Trophoblast cell (in vitro differentiated cells and primary cell): ENCODE measurements at regions not wholly inside any gene's neighbourhood (a gene's known extent, or its start where the extent isn't known, plus 50 kb on each side); places are given as distances from the start of the nearest gene placed in this dataset.

Source experiments
- DNase-seq, 2 donors: peaks; one replicate each; pipeline ENCODE4 v3.0.0-alpha.2; 2016
- H2AFZ ChIP-seq: 2 replicates; pipeline ENCODE4 v1.6.1; 2013; ENCODE audit warnings: low read length, moderate library complexity, mild to moderate bottlenecking; ENCODE audit not compliant: insufficient read depth, poor library complexity
- H2AK5ac ChIP-seq: 2 replicates; pipeline ENCODE4 v1.6.1; 2013; ENCODE audit warnings: mild to moderate bottlenecking, low read length
- H2BK120ac ChIP-seq: 2 replicates; pipeline ENCODE4 v1.6.1; 2013; ENCODE audit warnings: low read length, mild to moderate bottlenecking, moderate library complexity; ENCODE audit not compliant: insufficient read depth, poor library complexity
- H2BK12ac ChIP-seq: 2 replicates; pipeline ENCODE4 v1.6.1; 2013; ENCODE audit warnings: mild to moderate bottlenecking, low read length, moderate library complexity
- H2BK5ac ChIP-seq: 2 replicates; pipeline ENCODE4 v1.6.1; 2013; ENCODE audit warnings: low read length, low read depth, moderate library complexity, mild to moderate bottlenecking; ENCODE audit not compliant: poor library complexity
- H3K14ac ChIP-seq: 2 replicates; pipeline ENCODE4 v1.6.1; 2013; ENCODE audit warnings: mild to moderate bottlenecking, low read length
- H3K18ac ChIP-seq: 2 replicates; pipeline ENCODE4 v1.6.1; 2013; ENCODE audit warnings: mild to moderate bottlenecking, low read length
- H3K23ac ChIP-seq: 2 replicates; pipeline ENCODE4 v1.6.1; 2013; ENCODE audit warnings: low read length
- H3K27ac ChIP-seq: 2 replicates; pipeline ENCODE4 v1.5.1; 2013; ENCODE audit warnings: low read depth, mild to moderate bottlenecking, inconsistent platforms, low read length, moderate library complexity
- H3K27me3 ChIP-seq: 2 replicates; pipeline ENCODE4 v1.6.1; 2013; ENCODE audit warnings: inconsistent platforms, mild to moderate bottlenecking, low read length, moderate library complexity; ENCODE audit not compliant: insufficient read depth
- H3K36me3 ChIP-seq, 2 experiments: 1 replicate in 1 of 2; 2 replicates in 1 of 2; pipeline ENCODE4 v1.6.1; 2013; ENCODE audit warnings: low read length in 2 of 2, mild to moderate bottlenecking in 2 of 2, moderate library complexity in 1 of 2; ENCODE audit not compliant: insufficient read depth in 2 of 2, control insufficient read depth in 1 of 2
- H3K4ac ChIP-seq: 2 replicates; pipeline ENCODE4 v1.6.1; 2013; ENCODE audit warnings: low read depth, mild to moderate bottlenecking, low read length, moderate library complexity
- H3K4me1 ChIP-seq, 2 experiments: 1 replicate in 1 of 2; 2 replicates in 1 of 2; pipeline ENCODE4 v1.6.1; 2013; ENCODE audit warnings: low read length in 2 of 2, mild to moderate bottlenecking in 2 of 2, moderate library complexity in 1 of 2; ENCODE audit not compliant: insufficient read depth in 2 of 2, control insufficient read depth in 1 of 2
- H3K4me2 ChIP-seq: 2 replicates; pipeline ENCODE4 v1.6.1; 2013; ENCODE audit warnings: inconsistent platforms, mild to moderate bottlenecking, low read length, moderate library complexity
- H3K4me3 ChIP-seq: 2 replicates; pipeline ENCODE4 v1.5.1; 2013; ENCODE audit warnings: mild to moderate bottlenecking, low read depth, low read length, inconsistent platforms
- H3K79me1 ChIP-seq: one replicate; pipeline ENCODE4 v1.6.1; 2013; ENCODE audit warnings: low read length
- H3K79me2 ChIP-seq: 2 replicates; pipeline ENCODE4 v1.6.1; 2013; ENCODE audit warnings: low read length, mild to moderate bottlenecking; ENCODE audit not compliant: control insufficient read depth, insufficient read depth, poor library complexity
- H3K9ac ChIP-seq: 2 replicates; pipeline ENCODE4 v1.6.1; 2013; ENCODE audit warnings: mild to moderate bottlenecking, low read length
- H3K9me3 ChIP-seq: 2 replicates; pipeline ENCODE4 v1.6.1; 2013; ENCODE audit warnings: low read depth, mild to moderate bottlenecking, control low read depth, inconsistent platforms, low read length; ENCODE audit not compliant: insufficient read depth
- H4K12ac ChIP-seq: 2 replicates; pipeline ENCODE4 v1.6.1; 2013; ENCODE audit warnings: low read depth, mild to moderate bottlenecking, low read length, moderate library complexity
- H4K8ac ChIP-seq: 2 replicates; pipeline ENCODE4 v1.6.1; 2013; ENCODE audit warnings: low read depth, mild to moderate bottlenecking, low read length, moderate library complexity
- H4K91ac ChIP-seq: one replicate; pipeline ENCODE4 v1.6.1; 2013; ENCODE audit warnings: low read depth, mild to moderate bottlenecking, low read length, moderate library complexity
- WGBS: extraction: QIAGEN DNeasy Blood & Tissue Kit; methylation state at CpG from one replicate; pipeline ENCODE4 v1.1.7; 2013; ENCODE audit warnings: missing lambda C conversion rate; ENCODE audit not compliant: insufficient read length, insufficient coverage; ENCODE audit errors: extremely low coverage; 5-methylcytosine and 5-hydroxymethylcytosine counted together

DNA sequence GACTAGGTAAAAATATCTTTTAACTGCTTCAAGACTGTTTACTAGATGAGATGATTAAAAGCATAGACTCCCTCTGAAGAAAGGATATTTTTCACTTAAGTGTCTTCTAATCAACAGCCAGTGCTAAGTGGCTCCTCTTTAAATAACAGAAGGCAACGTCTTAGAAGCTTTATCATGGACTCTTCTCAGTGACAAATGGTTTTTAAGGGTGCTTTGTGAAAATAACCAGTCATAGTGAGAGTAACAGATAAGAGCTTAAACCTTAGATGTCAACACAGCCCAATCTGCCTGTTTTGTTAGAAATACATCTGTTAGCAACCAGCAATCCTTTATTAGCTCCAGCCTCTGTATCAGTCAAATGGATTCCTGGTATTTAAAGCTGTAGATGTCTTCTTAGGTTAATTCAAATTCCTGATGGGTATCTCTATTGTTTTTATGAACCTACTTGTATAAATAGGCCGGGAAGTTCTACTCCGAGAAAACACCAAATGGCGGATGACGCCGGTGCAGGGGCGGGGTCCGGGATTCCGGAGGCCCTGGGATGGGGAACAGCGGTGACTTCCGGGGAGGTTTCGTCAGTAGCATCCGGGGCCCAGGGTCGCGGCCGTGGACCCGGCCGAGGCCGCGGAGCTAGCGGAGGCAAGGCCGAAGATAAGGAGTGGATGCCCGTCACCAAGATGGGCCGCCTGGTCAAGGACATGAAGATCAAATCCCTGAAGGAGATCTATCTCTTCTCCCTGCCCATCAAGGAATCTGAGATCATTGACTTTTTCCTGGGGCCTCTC is 285.4 kb downstream of the GPR37 start:
- Histone ChIP-seq H3K9ac (no peak overlapping the region), H2BK120ac (no peak overlapping the region), H3K79me1 (no peaks in the 10 kb centered on the region), H3K4me3 (no peak overlapping the region), H3K27ac (no peak overlapping the region), H3K4me1 (no peaks in the 10 kb centered on the region), H3K4me2 (no peak overlapping the region), H3K36me3 (no peaks in the 10 kb centered on the region), H3K79me2 (no peaks in the 10 kb centered on the region), H3K9me3 (no peaks in the 10 kb centered on the region), H3K18ac (no peak overlapping the region), H3K23ac (no peak overlapping the region), H3K4ac (no peak overlapping the region), H4K12ac (no peak overlapping the region), H4K91ac (no peak overlapping the region), H3K14ac (no peak overlapping the region), H2BK12ac (no peak overlapping the region), H3K27me3 (no peaks in the 10 kb centered on the region), H2AFZ (no peak overlapping the region), H2AK5ac (no peak overlapping the region), H4K8ac (no peak overlapping the region), H2BK5ac (no peak overlapping the region)
- WGBS, result no CpG with 5 or more reads among the region's 24 CpGs
- no peak for DNase-seq

DNA sequence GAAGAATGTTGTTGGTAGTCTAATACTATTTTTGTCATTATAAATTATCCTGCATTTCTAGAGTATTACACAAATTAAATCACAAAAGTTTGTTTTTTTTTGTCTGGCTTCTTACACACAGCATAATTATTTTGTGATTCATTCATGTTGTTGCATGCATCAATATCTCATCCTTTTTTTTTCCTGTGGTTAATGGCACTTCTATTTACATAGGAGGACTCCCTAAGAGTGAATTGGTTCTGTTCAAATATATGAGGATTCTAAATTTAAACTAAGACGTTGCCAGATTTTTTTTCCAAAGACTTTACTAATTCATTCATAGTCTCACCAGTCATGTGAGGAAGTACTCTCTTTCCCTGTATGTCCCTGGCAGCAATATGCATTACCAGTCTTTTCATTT is 303.3 kb downstream of the GPR37 start:
- no peak overlapping the region for H3K4me3 ChIP-seq

GRCh38 chr7:124460555-124460954 is 305.0 kb downstream of the GPR37 start:
- Histone ChIP-seq H2AK5ac (no peak overlapping the region), H3K4ac (no peak overlapping the region), H3K23ac (no peak overlapping the region), H2BK12ac (no peak overlapping the region), H3K36me3 (no peaks in the 10 kb centered on the region), H3K9me3 (no peaks in the 10 kb centered on the region), H3K27me3 (no peaks in the 10 kb centered on the region), H2BK5ac (no peak overlapping the region), H3K4me3 (no peak overlapping the region), H3K79me1 (no peaks in the 10 kb centered on the region), H3K79me2 (no peaks in the 10 kb centered on the region), H3K18ac (no peak overlapping the region), H2AFZ (no peak overlapping the region), H3K4me1 (no peaks in the 10 kb centered on the region), H3K27ac (no peak overlapping the region), H4K91ac (no peak overlapping the region), H3K9ac (no peak overlapping the region), H4K8ac (no peak overlapping the region), H4K12ac (no peak overlapping the region), H2BK120ac (no peak overlapping the region), H3K4me2 (no peak overlapping the region), H3K14ac (no peak overlapping the region)
- WGBS, result no CpG with 5 or more reads among the region's 2 CpGs
- no peak for DNase-seq

More for the DNA sequence above, 303.3 kb downstream of the GPR37 start:
- Histone ChIP-seq H2AFZ (no peak overlapping the region), H3K23ac (no peak overlapping the region), H2BK120ac (no peak overlapping the region), H3K9me3 (no peaks in the 10 kb centered on the region), H4K91ac (no peak overlapping the region), H3K18ac (no peak overlapping the region), H3K79me2 (no peaks in the 10 kb centered on the region), H3K27me3 (no peaks in the 10 kb centered on the region), H3K4ac (no peak overlapping the region), H3K4me1 (no peaks in the 10 kb centered on the region), H2BK5ac (no peak overlapping the region), H3K14ac (no peak overlapping the region), H3K4me2 (no peak overlapping the region), H3K27ac (no peak overlapping the region), H2BK12ac (no peak overlapping the region), H3K36me3 (no peaks in the 10 kb centered on the region), H2AK5ac (no peak overlapping the region), H3K79me1 (no peaks in the 10 kb centered on the region), H3K9ac (no peak overlapping the region), H4K8ac (no peak overlapping the region), H4K12ac (no peak overlapping the region)
- DNase-seq, result no peak
- WGBS, result no CpG with 5 or more reads among the region's 1 CpG

DNA sequence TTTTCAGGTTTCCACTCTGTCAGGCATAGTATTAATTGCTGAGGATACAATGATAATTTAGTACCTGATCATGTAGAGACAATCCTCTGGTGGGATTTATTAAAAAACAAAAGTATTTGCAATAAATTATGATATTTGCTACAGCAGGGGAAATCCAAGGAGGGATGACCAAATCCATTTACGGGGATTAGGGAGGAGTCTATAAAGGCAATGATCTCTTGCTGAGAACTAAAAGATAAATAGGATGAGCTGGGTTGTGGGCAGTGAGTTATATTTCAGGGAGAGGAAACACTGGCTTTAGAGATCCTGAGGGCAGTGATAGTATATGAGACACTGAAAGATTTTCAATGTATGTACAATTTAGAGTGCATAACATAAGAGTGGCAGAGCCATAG is 305.5 kb downstream of the GPR37 start:
- Histone ChIP-seq H3K4me1 (no peaks in the 10 kb centered on the region), H3K79me1 (no peaks in the 10 kb centered on the region), H3K4me3 (no peak overlapping the region), H2BK12ac (no peak overlapping the region), H3K23ac (no peak overlapping the region), H3K18ac (no peak overlapping the region), H4K12ac (no peak overlapping the region), H3K9me3 (no peaks in the 10 kb centered on the region), H3K79me2 (no peaks in the 10 kb centered on the region), H3K27me3 (no peaks in the 10 kb centered on the region), H2AK5ac (no peak overlapping the region), H2BK5ac (no peak overlapping the region), H4K8ac (no peak overlapping the region), H3K27ac (no peak overlapping the region), H3K4me2 (no peak overlapping the region), H3K4ac (no peak overlapping the region), H2AFZ (no peak overlapping the region), H3K9ac (no peak overlapping the region), H3K36me3 (no peaks in the 10 kb centered on the region), H3K14ac (no peak overlapping the region), H2BK120ac (no peak overlapping the region), H4K91ac (no peak overlapping the region)
- DNase-seq, result no peak
- no CpG with 5 or more reads among the region's 1 CpG for WGBS
